ENCODE measurements at regions not wholly inside any gene's neighbourhood (a gene's known extent, or its start where the extent isn't known, plus 50 kb on each side); places are given as distances from the start of the nearest gene placed in this dataset.

DNA sequence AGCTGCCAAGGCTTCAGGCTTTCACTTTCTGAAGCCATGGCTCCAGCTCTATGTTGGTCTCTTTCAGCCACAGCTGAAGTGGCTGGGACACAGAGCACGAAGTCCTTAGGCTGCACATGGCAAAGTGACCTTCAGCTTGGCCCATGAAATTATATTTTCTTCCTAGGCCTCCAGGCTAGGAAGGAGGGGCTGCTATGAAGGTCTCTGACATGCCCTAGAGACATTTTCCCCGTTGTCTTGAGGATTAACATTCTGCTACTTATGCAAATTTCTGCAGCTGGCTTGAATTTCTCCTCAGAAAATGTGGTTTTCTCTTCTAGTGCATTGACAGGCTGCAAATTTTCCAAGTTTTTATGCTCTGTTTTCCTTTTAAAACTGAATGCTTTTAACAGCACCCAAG lies 99.8 kb upstream of the KCNIP4 start:
- TF ChIP-seq BCL3 (IDR thresholded peaks at IDR 0.05; ENCODE audit: borderline replicate concordance, insufficient read depth, low read depth, low read length, poor library complexity, severe bottlenecking): no peak
- TF ChIP-seq EP300 (IDR thresholded peaks at IDR 0.05; ENCODE audit: borderline replicate concordance in 1 of 2, control insufficient read depth in 1 of 2, low read depth in 2 of 2, low read length in 2 of 2): no peak
- TF ChIP-seq, protein P1, sequence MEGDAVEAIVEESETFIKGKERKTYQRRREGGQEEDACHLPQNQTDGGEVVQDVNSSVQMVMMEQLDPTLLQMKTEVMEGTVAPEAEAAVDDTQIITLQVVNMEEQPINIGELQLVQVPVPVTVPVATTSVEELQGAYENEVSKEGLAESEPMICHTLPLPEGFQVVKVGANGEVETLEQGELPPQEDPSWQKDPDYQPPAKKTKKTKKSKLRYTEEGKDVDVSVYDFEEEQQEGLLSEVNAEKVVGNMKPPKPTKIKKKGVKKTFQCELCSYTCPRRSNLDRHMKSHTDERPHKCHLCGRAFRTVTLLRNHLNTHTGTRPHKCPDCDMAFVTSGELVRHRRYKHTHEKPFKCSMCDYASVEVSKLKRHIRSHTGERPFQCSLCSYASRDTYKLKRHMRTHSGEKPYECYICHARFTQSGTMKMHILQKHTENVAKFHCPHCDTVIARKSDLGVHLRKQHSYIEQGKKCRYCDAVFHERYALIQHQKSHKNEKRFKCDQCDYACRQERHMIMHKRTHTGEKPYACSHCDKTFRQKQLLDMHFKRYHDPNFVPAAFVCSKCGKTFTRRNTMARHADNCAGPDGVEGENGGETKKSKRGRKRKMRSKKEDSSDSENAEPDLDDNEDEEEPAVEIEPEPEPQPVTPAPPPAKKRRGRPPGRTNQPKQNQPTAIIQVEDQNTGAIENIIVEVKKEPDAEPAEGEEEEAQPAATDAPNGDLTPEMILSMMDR (IDR thresholded peaks at IDR 0.05 in 2 of 3, conservative IDR thresholded peaks at IDR 0.05 in 1 of 3; ENCODE audit: control insufficient read depth in 2 of 3, extremely low read depth in 1 of 3, insufficient read depth in 1 of 3, low read depth in 3 of 3, low read length in 3 of 3): no peak
- TF ChIP-seq HDAC2 (IDR thresholded peaks at IDR 0.05): no peak
- TF ChIP-seq, protein P2, sequence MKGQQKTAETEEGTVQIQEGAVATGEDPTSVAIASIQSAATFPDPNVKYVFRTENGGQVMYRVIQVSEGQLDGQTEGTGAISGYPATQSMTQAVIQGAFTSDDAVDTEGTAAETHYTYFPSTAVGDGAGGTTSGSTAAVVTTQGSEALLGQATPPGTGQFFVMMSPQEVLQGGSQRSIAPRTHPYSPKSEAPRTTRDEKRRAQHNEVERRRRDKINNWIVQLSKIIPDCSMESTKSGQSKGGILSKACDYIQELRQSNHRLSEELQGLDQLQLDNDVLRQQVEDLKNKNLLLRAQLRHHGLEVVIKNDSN (IDR thresholded peaks at IDR 0.05; ENCODE audit: borderline replicate concordance, extremely low read length, insufficient read depth, low read depth, low read length): no peak
- TF ChIP-seq JUND (IDR thresholded peaks at IDR 0.05; ENCODE audit: low read depth, low read length): no peak
- no peak for TF ChIP-seq TCF12 (IDR thresholded peaks at IDR 0.05; ENCODE audit: low read depth, low read length)
- TF ChIP-seq ZZZ3 (IDR thresholded peaks at IDR 0.05; ENCODE audit: control insufficient read depth, insufficient read length, low read depth): no peak
- no peak for TF ChIP-seq PML (IDR thresholded peaks at IDR 0.05; ENCODE audit: low read length)
- no peak for TF ChIP-seq TAF1 (IDR thresholded peaks at IDR 0.05; ENCODE audit: borderline replicate concordance, low read depth, low read length)
